GM19397 (cell line): ENCODE measurements at regions not wholly inside any gene's neighbourhood (a gene's known extent, or its start where the extent isn't known, plus 50 kb on each side); places are given as distances from the start of the nearest gene placed in this dataset.

Experiments
- ATAC-seq: cut with Tn5 transposase; IDR thresholded peaks from one replicate; pipeline ENCODE4 v1.9.1; 2021; ENCODE audit warnings: mild to moderate bottlenecking, moderate library complexity; ENCODE audit not compliant: unreplicated experiment

DNA sequence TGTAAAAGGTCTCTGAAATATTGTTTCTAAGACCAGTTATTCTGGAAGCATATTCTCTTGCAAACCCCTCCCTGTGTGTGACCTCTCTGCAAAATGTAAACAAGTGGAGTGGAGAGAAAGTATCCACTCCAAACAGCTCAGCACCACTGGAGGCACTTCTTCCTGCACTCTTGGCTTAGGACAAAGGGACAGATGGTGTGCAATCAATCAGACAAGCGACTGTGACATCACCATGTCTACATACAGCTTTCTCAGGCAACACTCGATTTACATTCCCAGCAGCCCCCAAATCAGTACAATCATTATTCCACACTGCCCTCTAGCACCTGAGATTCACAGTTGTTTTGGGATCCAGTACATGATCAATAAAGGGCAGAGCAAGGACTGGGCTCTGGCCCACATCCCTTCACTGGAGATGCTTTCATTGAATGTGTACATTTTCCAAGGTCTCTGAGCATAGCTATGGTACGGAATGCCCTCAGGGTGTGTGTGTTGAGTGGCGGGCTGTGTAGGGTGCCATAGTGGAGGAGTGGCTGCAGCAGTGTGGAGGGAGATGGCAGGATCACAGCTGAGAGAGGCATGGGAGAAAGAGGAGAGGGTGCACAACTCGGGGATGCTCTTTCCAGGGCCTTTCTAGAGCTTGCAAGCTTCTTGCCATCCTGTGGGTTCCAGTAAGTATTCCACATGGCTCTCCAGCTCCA, 311.8 kb upstream of the ST6GAL2 start:
- no peak for ATAC-seq

DNA sequence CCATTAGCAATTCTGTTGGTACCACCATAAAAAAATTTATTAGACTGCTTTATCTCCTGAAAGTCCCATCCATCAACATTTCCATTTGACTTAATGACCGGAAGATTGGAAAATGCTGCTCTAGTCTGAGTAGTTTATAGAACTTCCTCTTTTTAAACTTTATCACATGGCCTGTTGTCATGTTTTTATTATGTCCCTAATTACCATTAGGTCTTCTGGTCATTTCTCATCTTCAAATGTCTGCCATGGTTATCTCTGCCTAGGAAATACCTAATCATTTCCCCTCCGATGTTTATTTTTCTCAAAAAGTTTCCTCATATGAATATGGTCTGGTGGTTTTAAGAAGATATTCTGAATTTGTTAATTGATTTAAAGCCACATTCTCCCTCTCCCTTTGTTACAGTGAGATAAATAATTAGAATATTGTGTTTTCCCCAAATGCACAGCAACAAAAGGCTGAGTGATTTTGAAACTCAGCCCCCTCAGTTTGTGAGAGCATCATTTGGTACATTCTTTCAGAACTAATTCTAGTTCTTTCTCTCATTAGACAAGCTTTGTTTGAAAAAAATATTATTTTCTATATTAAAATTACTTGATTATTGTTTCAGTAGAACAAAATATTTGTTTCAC, 317.1 kb upstream of the ST6GAL2 start:
- no peak for ATAC-seq

DNA sequence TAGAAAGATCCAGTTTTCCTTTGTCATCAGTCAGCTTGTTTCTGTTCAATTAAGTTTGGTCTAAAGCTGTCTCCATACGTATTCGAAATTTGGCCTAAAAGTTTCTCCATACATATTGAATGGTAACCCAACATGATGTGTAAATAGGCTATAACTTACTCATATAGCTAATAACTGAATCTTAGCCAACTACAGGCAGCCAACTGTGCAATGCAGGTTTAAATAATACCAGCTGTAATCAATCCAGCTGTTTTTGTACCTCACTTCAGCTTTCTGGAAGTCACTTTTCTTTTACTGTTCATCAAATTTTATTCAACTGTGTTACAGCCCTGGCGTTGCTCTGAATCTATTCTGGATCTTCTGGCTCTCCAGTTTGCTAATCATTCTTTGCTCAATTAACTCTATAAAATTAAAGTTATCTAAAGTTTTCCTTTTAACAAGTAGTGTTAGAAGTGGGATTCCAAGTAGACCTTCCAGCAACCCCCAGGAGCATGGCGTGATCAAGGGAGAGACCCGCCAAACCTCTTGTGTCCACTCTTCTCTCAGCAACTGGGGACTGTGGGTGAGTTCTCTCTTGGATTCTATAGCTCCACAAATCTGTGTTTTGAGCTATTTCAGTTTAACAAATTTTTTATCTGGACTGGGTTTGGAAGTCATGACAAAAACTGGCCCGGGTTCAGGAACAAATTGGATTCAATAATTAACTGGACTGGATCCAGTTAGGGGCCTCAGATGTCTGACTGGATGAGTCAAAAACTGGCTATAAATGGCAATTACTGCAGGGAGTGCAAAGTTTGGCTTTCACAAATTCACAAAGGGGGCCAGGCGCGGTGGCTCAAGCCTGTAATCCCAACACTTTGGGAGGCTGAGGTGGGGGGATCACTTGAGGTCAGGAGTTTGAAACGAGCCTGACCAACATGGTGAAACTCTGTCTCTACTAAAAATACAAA, 329.7 kb upstream of the ST6GAL2 start:
- no peak for ATAC-seq

DNA sequence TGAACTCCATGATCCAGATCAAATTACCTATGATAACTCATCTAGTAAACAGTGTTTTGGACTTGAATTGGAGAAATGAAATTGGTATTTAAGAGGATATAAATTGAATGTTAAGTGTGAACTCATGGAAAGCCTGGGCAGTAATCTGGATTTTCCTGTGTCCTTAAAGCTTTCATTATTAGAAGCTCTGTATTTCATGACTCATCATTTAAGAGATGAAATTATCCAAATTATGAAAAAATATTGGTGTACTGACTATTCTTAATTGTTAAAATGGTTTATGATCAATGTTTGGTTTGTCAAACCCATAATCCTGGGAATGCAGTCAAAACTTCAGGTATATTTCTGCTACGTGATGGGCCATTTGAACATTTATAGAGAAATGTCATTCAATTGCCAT, 332.2 kb upstream of the ST6GAL2 start:
- no peak for ATAC-seq

DNA sequence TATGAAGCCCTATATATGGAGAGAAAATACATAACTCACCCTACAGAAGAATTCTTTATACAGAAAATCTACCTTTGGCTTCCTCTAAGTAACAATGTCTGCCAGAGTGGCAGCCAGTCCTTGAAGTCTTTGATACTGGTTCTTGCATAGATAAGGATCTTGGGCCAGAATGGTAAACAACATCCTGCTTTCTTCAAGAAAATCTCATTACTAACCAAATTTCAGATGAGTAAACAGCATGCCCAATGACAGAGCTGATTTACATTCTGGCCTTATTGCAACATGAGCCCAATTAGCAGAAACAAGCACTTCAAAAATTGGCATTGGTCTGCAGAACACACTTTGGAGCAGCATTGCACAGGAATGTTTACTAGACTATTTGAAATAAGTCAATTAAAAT, 336.5 kb upstream of the ST6GAL2 start:
- no peak for ATAC-seq

DNA sequence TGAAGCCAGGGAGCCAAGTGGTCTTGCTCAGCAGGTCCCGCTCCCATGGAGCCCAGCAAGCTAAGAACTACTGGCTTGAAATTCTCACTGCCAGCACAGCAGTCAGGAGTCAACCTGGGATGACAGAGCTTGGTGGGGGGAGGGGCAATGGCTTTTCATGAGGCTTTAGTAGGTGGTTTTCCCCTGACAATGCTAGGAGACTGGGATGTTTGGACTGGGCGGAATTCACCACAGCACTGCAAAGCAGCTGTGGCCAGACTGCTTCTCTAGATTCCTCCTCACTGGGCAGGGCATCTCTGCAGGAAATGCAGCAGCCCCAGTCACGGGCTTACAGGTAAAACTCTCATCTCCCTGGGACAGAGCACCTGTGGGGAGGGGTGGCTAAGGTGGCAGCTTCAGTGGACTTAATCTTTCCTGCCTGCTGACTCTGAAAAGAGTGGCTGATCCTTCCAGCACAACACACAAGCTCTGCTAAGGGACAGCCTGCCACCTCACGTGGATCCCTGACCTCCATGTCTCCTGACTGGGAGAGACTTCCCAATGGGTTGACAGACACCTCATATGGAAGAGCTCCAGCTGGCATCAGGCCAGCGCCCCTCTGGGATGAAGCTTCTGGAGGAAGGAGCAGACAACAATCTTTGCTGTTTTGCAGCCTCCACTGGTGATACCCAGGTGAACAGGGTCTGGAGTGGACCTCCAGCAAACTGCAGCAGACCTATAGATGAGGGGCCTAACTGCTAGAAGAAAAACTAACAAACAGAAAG, 349.7 kb upstream of the ST6GAL2 start:
- ATAC-seq, result no peak

DNA sequence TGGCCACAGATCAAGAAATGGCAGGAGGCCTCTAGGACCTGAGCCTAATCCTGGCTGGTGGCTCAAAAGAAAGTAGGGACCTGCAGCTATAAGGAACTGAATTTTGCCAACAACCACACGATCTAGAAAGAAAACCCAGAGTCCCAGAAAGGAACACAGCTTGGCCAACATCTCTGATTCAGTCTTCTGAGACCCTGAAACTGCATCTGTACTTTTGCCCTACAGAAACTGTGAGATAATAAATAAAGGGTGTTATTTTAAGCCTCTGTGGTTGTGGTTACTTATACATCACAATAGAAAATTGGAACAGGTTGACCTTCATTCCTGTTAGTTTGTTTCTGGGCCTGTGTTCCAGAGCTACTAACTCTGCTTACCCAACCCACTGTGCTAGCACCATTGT, 356.8 kb upstream of the ST6GAL2 start:
- ATAC-seq, result no peak

DNA sequence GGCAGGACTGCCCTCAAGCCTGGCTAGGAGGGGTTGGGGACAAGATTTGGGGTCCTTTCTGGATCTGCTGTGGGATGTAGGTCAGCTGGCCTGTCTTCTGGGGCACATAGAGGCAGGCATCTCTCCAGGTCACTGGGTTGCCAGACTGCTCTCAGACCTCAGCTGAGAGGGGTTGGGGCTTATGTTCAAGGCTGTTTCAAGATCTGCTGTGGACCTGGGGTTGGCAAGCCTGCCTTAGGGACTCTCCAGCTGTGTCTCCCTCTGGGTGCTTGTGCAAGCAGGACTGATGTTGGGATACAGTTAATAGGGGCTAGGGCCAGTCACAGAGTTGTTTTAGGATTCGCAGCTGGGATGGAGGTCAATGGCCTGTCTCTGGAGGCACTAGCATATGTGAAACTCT, 363.0 kb upstream of the ST6GAL2 start:
- ATAC-seq, result no peak

DNA sequence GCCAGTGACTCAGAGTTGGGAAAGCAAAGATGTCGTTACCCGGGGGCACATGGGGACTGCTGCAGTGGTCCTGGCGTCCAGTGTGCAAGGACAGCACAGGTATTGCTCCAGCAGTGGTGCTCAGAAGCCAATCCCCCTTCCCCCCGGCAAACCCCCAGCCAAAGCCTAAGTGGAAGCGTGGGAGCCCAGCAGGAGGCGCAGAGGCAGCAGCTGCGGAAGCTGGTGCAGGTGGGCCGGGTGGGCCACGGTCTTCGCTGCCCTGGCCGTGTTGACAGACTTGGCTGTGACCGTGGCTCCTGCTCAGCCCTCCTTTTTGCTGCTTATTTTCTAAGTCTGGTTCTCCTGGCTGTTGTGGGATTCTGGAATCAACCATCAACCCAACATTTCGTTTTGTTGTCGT, 369.8 kb upstream of the ST6GAL2 start:
- ATAC-seq, result no peak

DNA sequence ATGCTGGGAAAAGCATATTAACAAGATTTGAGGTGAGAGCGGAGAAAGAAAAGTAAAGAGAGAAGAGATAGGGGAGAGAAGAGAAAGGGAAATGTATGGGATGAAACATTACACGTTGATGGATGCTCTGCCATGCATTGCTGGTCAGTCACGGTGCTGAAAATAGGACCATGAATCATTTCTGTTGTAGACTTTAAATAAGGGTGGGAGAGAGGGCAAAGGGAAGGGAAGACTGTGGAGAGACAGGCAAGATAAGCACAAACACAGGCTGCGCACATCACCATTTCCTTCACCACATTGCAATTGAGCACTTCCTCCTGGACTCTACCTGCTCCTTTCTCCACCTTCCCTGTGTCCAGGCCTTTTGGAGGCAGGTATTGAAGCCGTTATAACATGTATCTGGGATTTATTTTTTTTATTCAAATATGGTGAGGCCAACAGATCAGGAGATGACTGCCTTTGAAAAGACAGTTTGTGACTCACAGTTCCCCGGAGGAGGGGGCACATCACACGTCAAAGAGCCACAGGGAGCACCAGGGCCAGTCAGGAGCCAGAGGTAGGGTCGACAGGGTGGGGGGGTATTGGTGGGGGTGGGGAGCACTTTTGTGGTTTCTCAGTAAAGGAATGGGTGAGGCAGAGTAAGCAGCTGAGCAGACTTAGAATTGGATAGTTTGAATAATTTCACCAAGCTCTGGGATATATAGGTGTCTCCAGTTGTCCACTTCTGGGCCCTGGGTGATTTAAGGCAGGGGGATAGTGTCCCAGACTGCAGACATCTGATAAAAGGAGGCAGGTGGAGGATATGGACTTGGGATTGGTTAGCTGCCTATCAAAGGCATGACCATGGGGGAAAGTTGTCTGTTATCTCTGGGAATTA, 372.8 kb upstream of the ST6GAL2 start:
- no peak for ATAC-seq

DNA sequence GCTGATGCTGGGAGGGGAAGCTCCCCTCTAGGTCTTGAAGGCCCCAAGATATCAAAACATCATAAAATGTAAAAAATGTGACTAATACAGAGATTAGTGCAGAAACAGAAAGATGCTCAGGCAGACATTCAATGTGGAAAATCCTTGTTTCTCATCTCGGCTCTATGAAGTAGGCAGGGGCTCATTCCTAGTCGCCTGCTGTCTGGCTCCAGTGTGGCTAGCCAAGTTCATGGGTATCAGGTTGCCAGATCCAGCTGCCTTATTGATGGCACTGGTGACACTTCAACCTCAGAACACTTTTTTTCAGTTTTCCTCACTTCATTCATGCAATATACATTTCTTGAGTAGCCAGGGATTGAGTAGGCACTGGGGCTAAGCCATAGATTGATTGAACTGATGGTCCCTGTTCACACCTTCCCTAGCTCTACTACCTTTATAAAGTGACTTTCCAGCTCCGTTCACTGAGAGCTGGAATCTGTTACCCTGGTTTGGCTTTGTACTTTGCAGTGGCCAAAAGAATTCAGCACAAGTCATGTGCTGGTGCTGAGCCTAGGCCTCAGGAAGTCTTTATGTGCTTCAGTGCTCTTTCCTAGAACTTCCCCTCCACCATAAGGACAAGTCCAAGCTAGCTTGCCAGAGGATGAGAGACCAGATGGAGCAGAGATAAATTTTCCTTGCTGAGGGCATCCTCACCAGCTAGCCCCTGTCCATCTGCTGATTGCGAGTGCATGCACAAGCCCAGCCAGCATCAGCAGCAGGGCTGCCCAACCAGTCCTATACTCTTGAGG, 373.6 kb upstream of the ST6GAL2 start:
- ATAC-seq, result no peak

DNA sequence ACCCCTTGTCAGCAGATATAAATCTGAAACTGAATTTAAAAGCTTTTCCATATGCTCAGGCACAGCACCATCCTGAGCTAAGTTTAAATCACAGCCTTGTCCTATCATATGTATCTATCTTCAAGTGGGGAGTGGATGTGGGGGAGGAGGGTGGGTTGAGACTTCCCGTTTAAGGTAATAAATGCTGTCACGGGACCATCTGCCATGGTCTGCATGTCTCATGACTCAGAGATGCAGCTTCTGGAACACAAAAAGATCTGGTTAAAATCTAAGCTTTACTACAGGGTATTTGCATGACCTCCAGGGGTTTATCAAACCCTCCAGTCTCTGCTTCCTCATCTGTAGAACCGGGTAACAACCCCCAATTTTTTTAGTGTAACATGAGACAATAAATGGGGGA, 377.7 kb upstream of the ST6GAL2 start:
- ATAC-seq, result no peak

DNA sequence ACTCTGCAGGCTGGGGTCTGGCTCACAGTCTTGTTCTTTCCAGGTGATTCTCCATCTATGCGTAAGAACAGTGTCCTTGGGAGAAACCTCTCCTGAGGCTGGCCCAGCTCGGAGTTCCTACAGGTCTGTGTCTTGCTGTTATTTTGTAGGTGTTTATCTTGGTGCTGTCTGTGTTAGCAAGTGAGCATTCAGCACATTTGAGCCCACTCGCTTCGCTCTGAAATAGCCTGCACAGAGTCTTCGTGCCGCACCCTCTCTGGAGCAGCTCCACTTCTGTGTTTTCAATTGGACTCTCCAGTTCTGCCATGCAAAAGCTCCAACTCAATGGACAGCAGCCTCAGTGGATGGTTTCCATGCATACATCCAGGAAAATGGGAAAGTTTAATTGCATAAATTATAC, 378.2 kb upstream of the ST6GAL2 start:
- no peak for ATAC-seq

DNA sequence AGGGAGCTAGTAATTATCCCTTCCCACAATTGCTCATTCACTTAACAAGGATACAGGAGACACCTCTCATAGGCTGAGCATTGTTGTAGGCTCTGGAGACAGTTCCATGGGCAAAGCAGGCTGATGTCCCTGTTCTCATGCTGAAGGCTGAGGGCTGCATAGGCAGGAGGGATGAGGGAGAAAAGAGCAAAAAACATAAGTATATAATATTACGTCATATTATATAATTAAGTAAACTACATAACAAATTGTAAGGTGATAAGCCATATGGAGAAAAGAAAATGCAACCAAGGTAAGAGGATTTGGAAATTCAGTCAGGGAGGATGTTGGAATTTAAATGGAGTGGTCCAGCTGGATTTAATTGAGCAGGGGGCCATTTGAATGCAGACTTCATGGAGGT, 380.6 kb upstream of the ST6GAL2 start:
- no peak for ATAC-seq

DNA sequence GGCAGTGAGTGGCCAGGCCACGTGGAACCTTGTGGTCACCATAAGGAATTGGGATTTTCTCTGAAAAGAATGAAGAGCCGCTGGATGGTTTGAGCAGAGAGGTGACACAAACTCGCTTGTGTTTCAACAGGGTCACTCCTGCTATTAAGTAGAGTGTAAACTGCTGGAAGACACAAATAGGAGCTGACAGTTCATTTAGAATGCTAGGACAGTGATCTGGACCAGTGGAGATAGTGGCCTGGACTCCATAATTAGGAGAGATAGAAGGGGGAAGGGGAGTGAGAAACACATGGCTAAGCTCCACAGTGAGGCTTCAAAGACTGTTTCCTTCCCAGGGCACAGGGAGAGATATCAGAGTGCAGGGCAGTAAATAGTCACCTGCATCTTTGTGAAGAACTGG, 381.1 kb upstream of the ST6GAL2 start:
- ATAC-seq, result no peak

DNA sequence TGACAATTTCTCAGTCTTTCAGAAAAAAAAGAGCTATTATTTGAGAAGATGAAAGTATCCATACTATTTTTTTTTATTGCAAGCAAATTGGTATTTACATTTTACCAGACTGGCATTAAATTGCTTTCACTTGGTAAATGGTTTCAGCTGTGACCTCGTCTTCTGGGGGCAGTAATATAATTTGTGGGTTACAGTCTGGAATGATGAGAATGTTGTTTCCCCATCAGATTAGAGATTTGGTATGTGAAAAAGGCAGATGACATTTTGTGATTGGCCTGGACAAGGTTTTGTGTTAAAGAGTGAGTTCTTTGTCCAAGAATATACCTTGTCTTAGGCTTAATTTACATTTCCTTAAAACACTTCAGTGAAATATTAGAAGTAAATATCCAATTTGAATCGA, 390.1 kb upstream of the ST6GAL2 start:
- no peak for ATAC-seq

DNA sequence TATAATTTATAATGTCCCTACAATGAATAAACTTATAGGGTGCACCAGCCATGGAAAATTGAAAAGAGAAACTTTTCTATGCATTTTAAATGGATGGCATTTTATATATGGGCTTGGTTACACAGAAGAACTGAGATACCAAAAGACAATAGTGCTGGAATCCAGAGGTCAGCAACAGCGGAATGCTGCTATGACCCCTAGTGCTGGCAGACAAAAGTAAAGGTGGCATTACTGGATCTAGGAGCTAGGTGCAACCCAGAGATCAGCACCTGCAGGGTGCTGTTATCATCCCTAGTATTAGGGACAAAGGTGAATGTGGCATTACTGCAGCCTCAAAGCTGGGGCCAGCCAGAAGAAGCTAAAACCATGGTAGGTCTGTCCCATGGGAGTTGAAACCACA, 392.7 kb upstream of the ST6GAL2 start:
- no peak for ATAC-seq

DNA sequence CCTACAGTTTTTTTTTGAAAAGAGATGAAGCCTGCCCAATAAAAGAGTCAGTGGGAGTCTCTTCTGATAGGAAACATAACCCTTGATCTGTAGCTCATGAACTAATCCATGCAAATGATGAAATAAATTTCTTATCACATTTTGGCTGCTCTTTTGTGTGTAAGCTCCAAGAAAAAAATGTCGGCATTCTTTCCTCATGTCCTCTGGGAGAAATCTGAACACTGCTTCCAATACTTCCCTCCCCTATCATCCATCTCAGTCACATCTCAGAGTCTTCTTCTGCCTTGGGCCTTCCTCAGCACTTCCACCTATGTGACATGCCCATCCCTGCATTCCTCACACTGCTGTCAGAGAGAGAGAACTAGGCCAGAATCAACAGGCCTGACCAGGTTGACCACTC, 395.7 kb upstream of the ST6GAL2 start:
- no peak for ATAC-seq

DNA sequence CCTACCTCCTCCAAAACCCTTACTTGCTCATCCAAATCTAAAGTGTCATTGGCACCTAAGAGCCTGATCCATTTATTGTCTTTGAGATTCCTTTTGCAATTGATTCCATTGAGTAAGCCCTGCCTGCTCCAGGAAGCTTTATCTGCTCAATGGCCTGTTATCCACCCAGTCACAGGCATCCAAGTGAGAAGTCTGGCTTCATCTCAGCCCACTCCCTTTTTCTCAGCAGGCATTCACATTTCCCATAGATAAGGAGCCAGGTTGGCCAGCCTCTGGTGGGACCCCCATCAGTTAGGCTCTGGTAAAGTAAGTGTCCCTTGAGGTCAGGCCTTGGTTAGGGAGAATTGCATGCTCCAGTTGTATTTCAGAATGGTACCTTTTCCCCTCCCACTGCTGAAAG, 396.2 kb upstream of the ST6GAL2 start:
- no peak for ATAC-seq
